HG02588 (cell line): ENCODE measurements at regions not wholly inside any gene's neighbourhood (a gene's known extent, or its start where the extent isn't known, plus 50 kb on each side); places are given as distances from the start of the nearest gene placed in this dataset.
A peak's percentile ranks its signal among the peaks of the same experiment; 100 is the strongest.
"Not testable (repeated sequence)": the region's sequence is repeated elsewhere in the genome, so short reads cannot be mapped to it uniquely, and the experiment has no call there.

Experiments
- ATAC-seq: cut with Tn5 transposase; IDR thresholded peaks from one replicate; pipeline ENCODE4 v1.9.1; 2021; ENCODE audit warnings: mild to moderate bottlenecking, moderate library complexity; ENCODE audit not compliant: unreplicated experiment

DNA sequence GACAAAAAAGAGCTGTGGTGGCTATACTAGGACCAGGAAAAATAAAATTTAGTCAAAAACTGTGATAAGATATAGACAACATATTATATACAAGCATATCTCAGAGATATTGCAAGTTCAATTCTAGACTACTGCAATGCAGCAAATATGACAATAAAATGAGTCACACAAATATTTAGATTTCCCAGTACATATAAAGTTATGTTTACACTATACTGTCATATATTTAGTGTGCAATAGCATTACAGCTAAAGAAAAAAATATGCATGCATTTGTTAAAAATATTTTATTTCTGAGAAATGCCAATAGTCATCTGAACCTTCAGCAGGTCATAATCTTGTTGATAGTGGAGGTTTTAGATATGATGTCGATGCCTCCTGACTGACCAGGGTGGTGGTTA, 72.1 kb downstream of the AKR1C4 start:
- no peak for ATAC-seq

DNA sequence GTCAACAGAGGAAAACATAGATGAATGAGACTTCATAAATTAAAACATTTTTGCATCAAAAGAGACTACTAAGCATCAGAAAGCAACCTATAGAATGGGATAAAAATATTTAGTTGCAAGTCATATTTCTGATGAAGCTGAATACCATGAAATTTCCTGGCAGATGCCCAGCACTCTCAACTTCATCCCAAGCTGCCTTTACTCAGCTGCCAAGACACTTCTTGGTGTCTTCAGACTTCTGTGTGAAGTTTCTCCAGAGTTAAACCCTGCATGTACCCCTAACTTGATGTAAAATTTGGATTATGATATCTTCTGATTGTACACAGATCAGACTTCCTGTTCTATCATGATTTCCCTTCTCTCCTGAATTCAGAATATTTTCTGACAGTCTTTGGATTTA, 73.2 kb downstream of the AKR1C4 start:
- ATAC-seq: no peak

- no peak for ATAC-seq
Measured at GRCh38 chr10:5271526-5271925, 74.9 kb downstream of the AKR1C4 start.

DNA sequence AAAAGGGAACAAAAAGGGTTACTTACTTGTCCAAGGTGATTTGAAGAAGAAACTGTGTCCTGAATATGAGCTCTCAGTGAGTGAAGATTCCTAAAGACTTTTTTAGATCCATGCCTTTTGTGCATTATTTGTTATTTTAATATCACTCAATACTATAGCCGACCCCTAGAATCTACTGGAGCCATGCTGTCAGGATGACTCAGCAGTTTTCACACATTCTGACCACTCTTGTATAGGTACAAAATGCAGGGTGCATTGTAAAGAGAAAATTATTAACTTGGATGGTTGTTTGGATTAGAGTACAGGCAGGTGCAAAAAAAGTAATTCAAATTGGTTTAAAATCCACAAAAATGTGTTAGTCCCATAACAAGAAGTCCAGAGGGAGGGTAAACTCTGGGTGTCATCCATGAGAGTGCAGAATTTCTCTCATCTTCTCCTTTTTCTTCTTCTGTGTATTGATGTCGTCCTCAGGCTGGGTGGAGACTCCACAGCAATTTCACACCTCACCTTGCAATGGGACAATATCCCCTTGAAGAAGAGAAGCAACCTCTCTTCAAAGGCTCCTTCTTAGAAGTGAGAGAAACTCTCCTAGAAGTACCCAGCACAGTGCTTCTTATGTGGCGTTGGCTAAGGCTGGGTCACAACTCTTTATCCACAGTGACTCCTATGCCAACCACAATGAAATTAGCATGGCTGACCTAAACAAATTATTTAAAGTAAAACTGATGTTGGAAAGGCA, 75.6 kb downstream of the AKR1C4 start:
- ATAC-seq: no peak

GRCh38 chr10:5274795-5275194, 78.2 kb downstream of the AKR1C4 start:
- ATAC-seq: no peak

DNA sequence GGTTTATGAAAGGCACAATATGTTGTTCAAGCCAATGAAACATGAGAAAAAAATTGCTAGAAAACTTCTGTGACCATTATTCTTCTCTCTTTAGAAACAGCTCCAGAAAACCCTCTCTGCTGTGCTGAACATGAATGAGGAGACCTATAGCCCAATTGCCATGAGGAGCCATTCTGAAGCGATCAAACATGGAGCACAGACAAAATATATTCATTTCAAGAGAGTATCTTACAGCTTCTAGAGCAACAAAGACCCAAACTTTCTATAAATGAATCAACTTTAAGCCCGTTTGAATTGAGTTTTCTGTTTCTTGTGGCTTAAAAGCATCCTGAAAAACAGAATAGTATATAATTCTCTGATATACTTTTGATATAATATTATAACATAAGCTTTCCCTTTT, 83.4 kb upstream of the UCN3 start:
- no peak for ATAC-seq

DNA sequence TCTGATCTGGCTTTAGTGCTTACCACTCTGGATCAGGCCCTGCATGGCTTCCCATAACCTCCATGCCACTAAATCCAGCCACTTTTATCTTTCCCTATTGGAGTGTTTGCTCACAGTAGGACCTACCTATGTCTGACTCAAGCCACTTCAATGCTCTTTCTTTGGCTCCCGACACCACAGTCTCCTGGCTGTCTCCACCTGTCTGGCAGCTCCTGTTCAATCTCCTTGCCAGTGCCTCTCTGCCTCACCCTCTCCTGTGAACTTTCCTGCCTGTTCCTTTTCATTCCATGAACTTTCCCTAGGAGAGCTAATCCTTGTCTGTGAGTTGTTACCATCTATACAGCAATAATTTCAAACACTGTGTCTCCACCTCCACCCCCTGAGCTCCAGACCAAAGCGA, 82.6 kb upstream of the UCN3 start:
- ATAC-seq: no peak

- peak; percentile 76 for ATAC-seq
Measured at GRCh38 chr10:5283305-5284158, 81.2 kb upstream of the UCN3 start.

DNA sequence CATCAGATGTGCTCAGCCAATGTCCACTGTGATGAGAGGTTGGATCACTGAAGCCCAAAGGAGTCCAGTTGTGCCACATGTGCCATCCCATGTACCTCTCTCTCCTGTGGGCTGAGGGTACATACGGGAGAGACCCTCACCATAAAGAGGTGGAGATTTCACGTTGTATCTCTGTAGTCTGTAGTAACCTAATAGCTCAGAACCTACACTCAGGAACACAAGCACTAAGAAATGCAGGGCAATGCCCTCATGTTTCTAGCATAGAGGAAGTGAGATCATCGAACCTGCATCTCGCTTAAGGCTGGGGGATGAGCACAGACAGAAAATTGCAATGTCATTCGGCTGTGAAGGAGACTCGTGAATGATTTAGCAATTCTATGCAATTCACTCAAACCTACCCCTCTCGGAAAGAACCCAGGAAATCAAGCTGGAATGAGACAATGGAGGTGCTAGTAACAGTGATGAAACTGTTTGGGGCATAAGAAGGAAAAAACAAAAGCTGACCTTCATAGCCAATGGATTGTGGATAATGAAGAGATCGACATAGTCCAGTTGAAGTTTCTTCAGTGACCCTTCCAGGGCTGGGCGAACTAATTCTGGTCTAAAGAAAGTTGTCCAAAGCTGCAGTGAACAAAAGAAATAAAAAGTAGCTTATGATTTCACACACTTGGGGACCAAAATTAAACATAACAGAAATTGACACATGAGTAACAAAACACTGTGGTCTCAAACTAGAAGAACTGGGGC, 80.3 kb upstream of the UCN3 start:
- ATAC-seq: peak; percentile 46

GRCh38 chr10:5285186-5285585, 79.6 kb upstream of the UCN3 start:
- ATAC-seq: no peak

GRCh38 chr10:5288359-5288758, 76.4 kb upstream of the UCN3 start:
- no peak for ATAC-seq

- not testable (repeated sequence) for ATAC-seq
Measured at GRCh38 chr10:5289228-5289627, 75.5 kb upstream of the UCN3 start.

- ATAC-seq: no peak
Measured at GRCh38 chr10:5291501-5292195, 73.1 kb upstream of the UCN3 start.

GRCh38 chr10:5292196-5292735, 72.5 kb upstream of the UCN3 start:
- no peak for ATAC-seq

DNA sequence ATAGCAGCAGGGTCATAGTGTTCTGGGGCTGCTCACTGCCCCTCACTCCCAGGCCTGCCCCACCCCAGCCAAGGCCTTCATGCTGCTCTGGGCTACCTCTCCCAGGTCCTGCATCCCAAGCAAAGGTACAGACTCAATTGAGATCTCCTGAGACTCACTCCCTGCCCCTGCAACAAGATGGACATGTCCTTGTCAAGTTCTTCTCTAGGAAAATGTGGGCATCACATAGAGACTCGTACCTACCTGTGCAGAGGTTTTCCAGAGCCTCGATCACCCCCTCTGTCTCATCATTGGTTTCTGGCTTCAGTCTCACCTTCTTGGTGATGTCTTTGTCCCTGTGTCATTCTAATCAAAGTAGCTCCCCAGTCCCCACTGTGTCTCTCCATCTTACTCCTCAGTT, 71.8 kb upstream of the UCN3 start:
- not testable (repeated sequence) for ATAC-seq

DNA sequence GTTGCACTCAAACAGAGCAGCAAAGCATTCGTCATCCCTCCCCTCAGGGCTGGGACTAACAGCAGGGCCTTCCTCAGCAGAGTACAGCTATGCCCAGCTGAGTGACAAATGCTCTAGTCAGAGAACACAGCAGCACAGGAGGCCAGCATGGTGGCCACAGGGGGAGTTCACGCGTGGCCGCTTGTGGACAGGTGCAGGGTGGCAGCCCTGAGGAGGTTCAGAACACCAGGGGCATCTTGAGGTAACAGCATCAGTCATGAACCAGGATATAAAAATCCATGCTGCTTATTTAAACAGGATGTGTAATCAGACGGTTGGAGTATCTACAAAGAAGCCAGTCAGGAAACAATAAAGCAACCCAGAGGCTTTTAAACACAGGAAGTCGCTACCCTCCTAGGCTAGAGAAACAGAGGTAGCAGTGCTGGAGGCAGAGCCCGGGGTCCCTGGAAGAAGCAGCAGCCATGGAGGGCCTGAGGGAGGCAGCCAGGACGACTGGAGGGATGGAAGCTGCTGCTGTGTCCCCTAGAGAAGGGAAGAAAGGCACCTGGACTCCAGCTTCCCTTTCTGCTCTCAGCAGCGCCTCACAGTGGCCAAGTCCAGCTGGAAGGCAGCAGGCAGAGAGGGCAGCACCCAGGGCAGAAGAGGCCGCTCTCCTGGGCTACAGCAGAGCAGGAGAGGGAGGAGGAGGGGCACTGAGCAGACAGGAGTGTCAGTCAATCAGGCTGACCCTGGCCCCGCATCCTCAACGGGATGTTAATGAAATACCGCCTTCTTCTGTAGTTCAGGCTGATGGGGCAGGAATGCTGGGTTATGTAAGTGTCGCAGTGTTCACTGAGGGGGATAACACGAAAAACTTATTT, 70.8 kb upstream of the UCN3 start:
- ATAC-seq: no peak

GRCh38 chr10:5297466-5297865, 67.3 kb upstream of the UCN3 start:
- ATAC-seq: no peak

DNA sequence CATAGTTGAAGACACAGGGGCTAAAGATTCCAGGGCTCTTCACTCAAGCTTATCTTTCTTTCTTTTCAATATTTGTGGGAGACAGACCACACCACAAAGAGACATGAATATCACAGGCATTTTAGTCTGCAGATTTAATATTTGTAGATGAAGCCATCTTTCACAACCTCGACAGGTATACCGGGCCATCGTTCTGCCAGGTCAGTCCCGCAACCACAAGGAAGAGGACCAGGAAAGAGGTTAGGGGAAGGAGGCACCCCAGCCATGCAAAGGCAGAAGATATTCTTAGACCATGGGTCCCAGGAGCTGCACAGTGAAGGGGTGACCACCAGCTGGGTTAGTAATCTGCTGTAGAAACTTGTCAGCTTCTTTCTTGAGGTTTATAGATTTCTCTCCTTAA, 66.8 kb upstream of the UCN3 start:
- no peak for ATAC-seq

- ATAC-seq: no peak
Measured at GRCh38 chr10:5299950-5300349, 64.8 kb upstream of the UCN3 start.

DNA sequence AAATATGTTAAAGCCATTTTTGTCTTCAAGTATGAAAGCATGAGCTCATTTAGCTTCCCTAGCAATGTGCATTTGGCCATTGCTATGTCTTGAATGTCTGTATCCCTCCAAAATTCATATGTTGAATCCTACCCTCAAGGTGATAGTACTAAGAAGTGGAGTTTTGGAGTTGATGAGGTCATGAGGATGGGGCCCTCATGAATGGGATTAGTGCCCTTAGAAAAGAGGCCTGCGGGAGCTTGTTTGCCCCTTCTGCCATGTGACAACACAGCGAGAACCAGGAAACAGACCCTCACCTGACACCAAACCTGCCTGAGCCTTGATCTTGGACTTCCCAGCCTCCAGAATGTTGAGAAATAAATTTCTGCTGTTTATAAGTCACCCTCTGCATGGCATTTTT, 61.3 kb upstream of the UCN3 start:
- no peak for ATAC-seq
